H9 (cell line): ENCODE measurements at regions not wholly inside any gene's neighbourhood (a gene's known extent, or its start where the extent isn't known, plus 50 kb on each side); places are given as distances from the start of the nearest gene placed in this dataset.

Source experiments
- DNase-seq: peaks from one replicate; pipeline ENCODE4 v3.0.0-alpha.2; 2017
- H2AFZ ChIP-seq: one replicate; pipeline ENCODE4 v1.6.1; 2013; ENCODE audit warnings: mild to moderate bottlenecking, low read length, control low read depth, moderate library complexity
- H2AK5ac ChIP-seq: 2 replicates; pipeline ENCODE4 v1.6.1; 2013; ENCODE audit warnings: low read length, control low read depth, mixed read lengths; ENCODE audit not compliant: insufficient read length
- H2BK120ac ChIP-seq: one replicate; pipeline ENCODE4 v1.6.1; 2013; ENCODE audit warnings: low read depth, mild to moderate bottlenecking, low read length, control low read depth, inconsistent platforms; ENCODE audit not compliant: poor library complexity, severe bottlenecking
- H2BK12ac ChIP-seq: 2 replicates; pipeline ENCODE4 v1.6.1; 2013; ENCODE audit warnings: low read length, control low read depth, mixed read lengths, low read depth; ENCODE audit not compliant: insufficient read length
- H2BK15ac ChIP-seq: 2 replicates; pipeline ENCODE4 v1.6.1; 2013; ENCODE audit warnings: low read depth, low read length, control low read depth
- H2BK20ac ChIP-seq: one replicate; pipeline ENCODE4 v1.6.1; 2013; ENCODE audit warnings: low read depth, mild to moderate bottlenecking, low read length, control low read depth, inconsistent platforms; ENCODE audit not compliant: poor library complexity, severe bottlenecking
- H2BK5ac ChIP-seq: 2 replicates; pipeline ENCODE4 v1.6.1; 2013; ENCODE audit warnings: low read length, control low read depth, mixed read lengths; ENCODE audit not compliant: insufficient read length
- H3K14ac ChIP-seq: 2 replicates; pipeline ENCODE4 v1.6.1; 2013; ENCODE audit warnings: low read length, control low read depth; ENCODE audit not compliant: insufficient read depth
- H3K18ac ChIP-seq: 2 replicates; pipeline ENCODE4 v1.6.1; 2013; ENCODE audit warnings: low read depth, mild to moderate bottlenecking, mixed read lengths, low read length, control low read depth; ENCODE audit not compliant: insufficient read length
- H3K23ac ChIP-seq: 2 replicates; pipeline ENCODE4 v1.6.1; 2013; ENCODE audit warnings: low read length, control low read depth, mixed read lengths, low read depth; ENCODE audit not compliant: insufficient read length
- H3K23me2 ChIP-seq: 2 replicates; pipeline ENCODE4 v1.6.1; 2013; ENCODE audit warnings: low read depth, mild to moderate bottlenecking, mixed read lengths, low read length, control low read depth; ENCODE audit not compliant: insufficient read length, poor library complexity, severe bottlenecking
- H3K27ac ChIP-seq: 2 replicates; pipeline ENCODE4 v1.5.1; 2013; ENCODE audit warnings: low read length, control low read depth, mixed read lengths, low read depth; ENCODE audit not compliant: insufficient read length
- H3K27me3 ChIP-seq: 2 replicates; pipeline ENCODE4 v1.6.1; 2013; ENCODE audit warnings: low read length, control low read depth, inconsistent platforms; ENCODE audit not compliant: insufficient read depth
- H3K4ac ChIP-seq: 2 replicates; pipeline ENCODE4 v1.6.1; 2013; ENCODE audit warnings: low read depth, mild to moderate bottlenecking, control low read depth, inconsistent platforms, low read length, moderate library complexity
- H3K4me1 ChIP-seq: 2 replicates; pipeline ENCODE4 v1.6.1; 2013; ENCODE audit warnings: low read length, control low read depth, inconsistent platforms; ENCODE audit not compliant: insufficient read depth
- H3K4me2 ChIP-seq: 2 replicates; pipeline ENCODE4 v1.6.1; 2013; ENCODE audit warnings: low read length, control low read depth, mixed read lengths; ENCODE audit not compliant: insufficient read length, insufficient read depth
- H3K56ac ChIP-seq: 2 replicates; pipeline ENCODE4 v1.6.1; 2013; ENCODE audit warnings: low read depth, mild to moderate bottlenecking, mixed read lengths, low read length, control low read depth; ENCODE audit not compliant: insufficient read length
- H3K79me1 ChIP-seq: 2 replicates; pipeline ENCODE4 v1.6.1; 2013; ENCODE audit warnings: low read depth, mild to moderate bottlenecking, moderate library complexity, low read length, control low read depth, inconsistent platforms; ENCODE audit not compliant: insufficient read depth, poor library complexity, severe bottlenecking
- H3K79me2 ChIP-seq: 2 replicates; pipeline ENCODE4 v1.6.1; 2013; ENCODE audit warnings: low read length, control low read depth, inconsistent platforms; ENCODE audit not compliant: insufficient read depth
- H3K9ac ChIP-seq: 2 replicates; pipeline ENCODE4 v1.6.1; 2013; ENCODE audit warnings: low read length, control low read depth, mixed read lengths; ENCODE audit not compliant: insufficient read length; ENCODE audit errors: extremely low read depth
- H3K9me3 ChIP-seq: one replicate; pipeline ENCODE4 v1.6.1; 2013; ENCODE audit warnings: low read depth, low read length, inconsistent platforms; ENCODE audit not compliant: control insufficient read depth
- H3T11ph ChIP-seq: one replicate; pipeline ENCODE4 v1.6.1; 2013; ENCODE audit warnings: mild to moderate bottlenecking, low read length, control low read depth, inconsistent platforms
- H4K20me1 ChIP-seq: one replicate; pipeline ENCODE4 v1.6.1; 2013; ENCODE audit not compliant: control insufficient read depth, insufficient read length, insufficient read depth
- H4K5ac ChIP-seq: 2 replicates; pipeline ENCODE4 v1.6.1; 2013; ENCODE audit warnings: low read depth, mild to moderate bottlenecking, mixed read lengths, low read length, control low read depth; ENCODE audit not compliant: insufficient read length
- H4K8ac ChIP-seq: replicated peaks from 2 replicates; pipeline ENCODE4 v1.6.1; 2013; ENCODE audit warnings: low read length, control low read depth, mixed read lengths, low read depth; ENCODE audit not compliant: insufficient read length
- H4K91ac ChIP-seq: 2 replicates; pipeline ENCODE4 v1.6.1; 2013; ENCODE audit warnings: low read depth, mild to moderate bottlenecking, moderate library complexity, mixed read lengths, low read length, control low read depth; ENCODE audit not compliant: insufficient read length
- H3K27ac Mint-ChIP-seq, 3 experiments: 2 replicates in 2 of 3; 3 replicates in 1 of 3; pipeline ENCODE4 v1.8.0; 2020 to 2021; ENCODE audit warnings: mixed read lengths in 3 of 3, mild to moderate bottlenecking in 1 of 3, moderate library complexity in 1 of 3
- H3K27me3 Mint-ChIP-seq: 2 replicates; pipeline ENCODE4 v1.8.0; 2021; ENCODE audit warnings: low read depth, mild to moderate bottlenecking, moderate library complexity, mixed read lengths
- H3K36me3 Mint-ChIP-seq, 3 experiments: 2 replicates in 2 of 3; 3 replicates in 1 of 3; pipeline ENCODE4 v1.8.0; 2020 to 2021; ENCODE audit warnings: low read depth in 3 of 3, mixed read lengths in 3 of 3; ENCODE audit not compliant: insufficient read depth in 1 of 3
- H3K4me1 Mint-ChIP-seq, 2 experiments: 2 replicates each; pipeline ENCODE4 v1.8.0; 2020; ENCODE audit warnings: mixed read lengths in 2 of 2
- H3K4me3 Mint-ChIP-seq, 2 experiments: 2 replicates in 1 of 2; 3 replicates in 1 of 2; pipeline ENCODE4 v1.8.0; 2020 to 2021; ENCODE audit warnings: mild to moderate bottlenecking in 2 of 2, mixed read lengths in 2 of 2, moderate library complexity in 1 of 2
- H3K9me3 Mint-ChIP-seq, 2 experiments: 2 replicates in 1 of 2; 3 replicates in 1 of 2; pipeline ENCODE4 v1.8.0; 2020; ENCODE audit warnings: mild to moderate bottlenecking in 2 of 2, mixed read lengths in 2 of 2, moderate library complexity in 1 of 2
- WGBS: extraction: QIAGEN DNeasy Blood & Tissue Kit; methylation state at CpG from one replicate; pipeline ENCODE4 v1.1.7; 2013; ENCODE audit warnings: missing lambda C conversion rate, low lambda C conversion rate, mixed read lengths; ENCODE audit not compliant: insufficient read length; ENCODE audit errors: extremely low coverage; 5-methylcytosine and 5-hydroxymethylcytosine counted together
- TF ChIP-seq, protein P1 (sequence below): fragments of 200-600 bp; sonication (generic); conservative IDR thresholded peaks from 3 replicates; pipeline ENCODE4 v1.8.0; 2021; ENCODE audit warnings: antibody characterized with exemption, mild to moderate bottlenecking

- no peak overlapping the region for H3K23ac ChIP-seq
Observed at GRCh38 chr21:17441370-17441769, 71.5 kb upstream of the CXADR start.

More at GRCh38 chr21:17441370-17441769, 71.5 kb upstream of the CXADR start:
- Histone ChIP-seq H3K79me1 (no peaks in the 10 kb centered on the region), H4K20me1 (no peaks in the 10 kb centered on the region), H2AK5ac (no peak overlapping the region), H3K4ac (no peak overlapping the region), H3K4me2 (no peak overlapping the region), H3K79me2 (no peaks in the 10 kb centered on the region), H3K4me1 (peaks cover 4% of the 10 kb centered on the region; the same call in 1 of the 2 replicates), H3K27ac (no peak overlapping the region), H3T11ph (no peak overlapping the region), H3K27me3 (no peaks in the 10 kb centered on the region), H2BK20ac (no peak overlapping the region), H3K9ac (no peak overlapping the region), H2BK120ac (no peak overlapping the region), H3K56ac (no peak overlapping the region), H3K9me3 (no peaks in the 10 kb centered on the region), H4K5ac (no peak overlapping the region), H2BK15ac (no peak overlapping the region), H2BK12ac (no peak overlapping the region), H4K8ac (no peak overlapping the region), H4K91ac (no peak overlapping the region), H2AFZ (no peak overlapping the region), H2BK5ac (no peak overlapping the region), H3K23me2 (no peaks in the 10 kb centered on the region), H3K14ac (no peak overlapping the region), H3K18ac (no peak overlapping the region)
- no peak for DNase-seq
- Mint-ChIP-seq H3K4me1 (peaks cover 39 to 50% of the 10 kb centered on the region in 2 experiments), H3K27ac (no peak overlapping the region; a peak in 2 of 7 replicates), H3K4me3 (no peak overlapping the region), H3K36me3 (no peaks in the 10 kb centered on the region), H3K9me3 (no peaks in the 10 kb centered on the region; a peak in 1 of 5 replicates), H3K27me3 (peaks cover 16% of the 10 kb centered on the region)
- TF ChIP-seq, protein P1, sequence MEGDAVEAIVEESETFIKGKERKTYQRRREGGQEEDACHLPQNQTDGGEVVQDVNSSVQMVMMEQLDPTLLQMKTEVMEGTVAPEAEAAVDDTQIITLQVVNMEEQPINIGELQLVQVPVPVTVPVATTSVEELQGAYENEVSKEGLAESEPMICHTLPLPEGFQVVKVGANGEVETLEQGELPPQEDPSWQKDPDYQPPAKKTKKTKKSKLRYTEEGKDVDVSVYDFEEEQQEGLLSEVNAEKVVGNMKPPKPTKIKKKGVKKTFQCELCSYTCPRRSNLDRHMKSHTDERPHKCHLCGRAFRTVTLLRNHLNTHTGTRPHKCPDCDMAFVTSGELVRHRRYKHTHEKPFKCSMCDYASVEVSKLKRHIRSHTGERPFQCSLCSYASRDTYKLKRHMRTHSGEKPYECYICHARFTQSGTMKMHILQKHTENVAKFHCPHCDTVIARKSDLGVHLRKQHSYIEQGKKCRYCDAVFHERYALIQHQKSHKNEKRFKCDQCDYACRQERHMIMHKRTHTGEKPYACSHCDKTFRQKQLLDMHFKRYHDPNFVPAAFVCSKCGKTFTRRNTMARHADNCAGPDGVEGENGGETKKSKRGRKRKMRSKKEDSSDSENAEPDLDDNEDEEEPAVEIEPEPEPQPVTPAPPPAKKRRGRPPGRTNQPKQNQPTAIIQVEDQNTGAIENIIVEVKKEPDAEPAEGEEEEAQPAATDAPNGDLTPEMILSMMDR, result no peak
- WGBS, result no CpG with 5 or more reads among the region's 1 CpG
